ENCODE measurements at regions not wholly inside any gene's neighbourhood (a gene's known extent, or its start where the extent isn't known, plus 50 kb on each side); places are given as distances from the start of the nearest gene placed in this dataset.

GRCh38 chr5:123871373-123871772, 359.4 kb downstream of the CSNK1G3 start (continued):
- TF ChIP-seq ATF4 (CRISPR knock-in tag; IDR thresholded peaks at IDR 0.05) (no peak), ZNF737 (CRISPR knock-in tag; IDR thresholded peaks at IDR 0.05; ENCODE audit: borderline replicate concordance) (no peak), HOXD1 (CRISPR knock-in tag; IDR thresholded peaks at IDR 0.05) (no peak), GMEB2 (CRISPR knock-in tag; IDR thresholded peaks at IDR 0.05; ENCODE audit: low read depth) (no peak)

- Histone ChIP-seq H3K27me3 (ENCODE audit: control insufficient read depth in 1 of 2, insufficient read depth in 2 of 2, low read length in 2 of 2) (no peaks in the 10 kb centered on the region), H3K36me3 (replicated peaks in 1 of 2; ENCODE audit: control insufficient read depth in 1 of 2, insufficient read depth in 2 of 2, low read length in 2 of 2) (no peaks in the 10 kb centered on the region), H2AFZ (ENCODE audit: low read length) (no peak overlapping the region), H3K27ac (ENCODE audit: extremely low read length, insufficient read depth, low read length) (no peak overlapping the region), H3K79me2 (ENCODE audit: insufficient read depth, low read length) (no peaks in the 10 kb centered on the region), H3K9ac (ENCODE audit: insufficient read depth, low read depth, low read length) (no peak overlapping the region), H3K4me1 (ENCODE audit: insufficient read depth, low read length) (peaks cover 5% of the 10 kb centered on the region; the same call in 1 of the 2 replicates), H3K9me3 (ENCODE audit: low read length) (no peaks in the 10 kb centered on the region), H3K4me3 (replicated peaks in 1 of 3; ENCODE audit: insufficient read depth in 1 of 3, low read depth in 2 of 3, low read length in 3 of 3) (no peak overlapping the region), H3K4me2 (ENCODE audit: low read depth, low read length) (no peak overlapping the region), H4K20me1 (ENCODE audit: insufficient read depth, low read length) (no peaks in the 10 kb centered on the region)
- BruUV-seq (replicated peaks), result no TSS peak
- DNase-seq (ENCODE audit: low spot score), result no peak
- TF ChIP-seq ZNF597 (CRISPR knock-in tag; IDR thresholded peaks at IDR 0.05), result no peak
- POLR2A ChIA-PET, result no interaction called here
- no peak for ATAC-seq
- in situ Hi-C loops (cut with HindIII; ENCODE audit: extremely low pct_ligation_motif_present, low pct_unique_long_range_greater_than_20kb), result no loop called here
- CTCF ChIA-PET (ENCODE audit: low intra/inter-chr PET ratio, low total read pairs), result no interaction called here
- intact Hi-C loops (cut with micrococcal nuclease; ENCODE audit: unreplicated experiment), result no loop called here
- WGBS (ENCODE audit: low lambda C conversion rate), result 82% methylated on average over 4 of the region's 4 CpGs
- FAIRE-seq, result no peak
These were observed 356.9 kb downstream of the CSNK1G3 start for GRCh38 chr5:123868881-123869280.
